Skin epidermis (tissue), 12 donors: ENCODE measurements at regions not wholly inside any gene's neighbourhood (a gene's known extent, or its start where the extent isn't known, plus 50 kb on each side); places are given as distances from the start of the nearest gene placed in this dataset.

Source experiments
- H3K27ac ChIP-seq, 21 experiments: fragments of 200-600 bp; sonication (generic) in 11 of 21; one replicate each; pipeline ENCODE4 v1.5.0; 2020; ENCODE audit warnings: mild to moderate bottlenecking in 3 of 21, inconsistent platforms in 2 of 21, moderate library complexity in 2 of 21
- H3K4me3 ChIP-seq, 7 experiments: fragments of 200-600 bp; sonication (generic) in 2 of 7; one replicate each; pipeline ENCODE4 v1.5.0; 2020; ENCODE audit warnings: inconsistent platforms in 2 of 7, mild to moderate bottlenecking in 2 of 7, moderate library complexity in 1 of 7

DNA sequence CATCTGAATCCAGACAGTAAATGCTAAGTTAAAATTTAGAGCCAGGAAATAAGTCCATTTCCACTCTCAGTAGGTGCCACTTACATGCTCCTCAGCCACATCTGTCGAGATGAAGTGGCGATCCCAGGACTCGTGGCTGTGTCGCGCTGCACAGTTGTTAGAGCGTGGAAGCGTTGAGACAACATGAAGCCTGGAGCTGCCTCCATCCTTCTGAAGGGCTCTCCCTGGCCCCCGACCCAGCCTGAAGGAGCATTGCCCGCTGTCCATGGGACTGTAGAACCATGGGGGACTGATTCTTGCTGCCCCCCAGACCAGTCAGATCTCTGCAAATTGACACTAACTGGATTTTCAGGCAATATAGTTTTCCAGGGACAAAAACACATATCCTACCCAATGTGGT is 58.9 kb downstream of the IRX1 start:
- Histone ChIP-seq H3K4me3 (no peak overlapping the region), H3K27ac (no peak overlapping the region)

DNA sequence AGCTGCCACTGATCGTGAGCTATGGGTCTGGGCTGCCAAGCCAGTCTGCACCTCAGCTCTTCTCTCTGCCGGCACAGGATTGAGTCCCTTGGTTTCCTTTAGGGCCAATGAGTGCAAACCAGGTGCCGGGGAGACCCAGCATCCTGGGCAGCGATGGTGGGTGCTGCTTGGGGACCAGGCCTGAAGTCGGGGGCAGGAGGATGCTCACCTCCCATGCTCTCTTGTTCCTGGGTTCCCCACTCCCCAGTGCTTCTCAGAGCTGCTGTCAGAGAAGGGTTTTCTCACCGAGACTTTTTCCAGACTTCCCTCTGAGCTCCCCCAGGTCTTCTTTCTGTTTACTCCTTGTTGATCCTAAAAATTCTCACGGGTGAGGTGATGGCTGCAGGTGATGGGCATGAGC is 61.2 kb downstream of the IRX1 start:
- Histone ChIP-seq H3K27ac (no peak overlapping the region), H3K4me3 (no peak overlapping the region)

DNA sequence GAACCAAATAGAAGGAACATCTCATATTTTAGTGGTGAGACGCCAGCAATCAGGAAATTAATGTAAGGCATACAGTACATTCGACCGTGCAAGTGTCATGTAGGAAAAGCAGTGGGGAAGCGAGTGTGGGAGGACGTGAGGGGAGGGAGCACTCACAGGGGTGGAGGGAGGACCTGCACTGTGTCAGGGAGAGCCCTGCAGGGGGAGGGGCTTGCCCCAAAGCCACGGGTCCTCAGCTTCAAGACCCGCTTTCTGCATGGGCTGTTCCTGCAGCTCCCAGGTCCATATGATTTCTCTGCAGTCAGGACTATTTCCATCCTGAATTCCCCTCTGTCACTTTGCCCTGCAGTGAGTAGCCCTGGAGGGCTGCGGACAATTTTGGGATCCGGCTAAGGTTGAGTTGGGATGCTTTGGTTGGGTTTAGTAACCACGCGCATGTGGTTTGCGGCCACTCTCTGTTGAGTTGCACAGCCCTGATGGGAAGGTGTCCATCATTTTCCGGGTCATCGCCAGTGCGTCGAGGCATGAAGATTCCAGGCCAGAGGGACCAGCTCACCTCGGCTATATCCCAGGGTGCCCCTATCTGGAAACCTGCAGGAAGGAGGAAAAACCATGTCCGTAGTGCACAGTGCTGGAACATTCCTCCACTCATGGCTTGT is 61.9 kb downstream of the IRX1 start:
- Histone ChIP-seq H3K27ac (no peak overlapping the region), H3K4me3 (no peak overlapping the region)

DNA sequence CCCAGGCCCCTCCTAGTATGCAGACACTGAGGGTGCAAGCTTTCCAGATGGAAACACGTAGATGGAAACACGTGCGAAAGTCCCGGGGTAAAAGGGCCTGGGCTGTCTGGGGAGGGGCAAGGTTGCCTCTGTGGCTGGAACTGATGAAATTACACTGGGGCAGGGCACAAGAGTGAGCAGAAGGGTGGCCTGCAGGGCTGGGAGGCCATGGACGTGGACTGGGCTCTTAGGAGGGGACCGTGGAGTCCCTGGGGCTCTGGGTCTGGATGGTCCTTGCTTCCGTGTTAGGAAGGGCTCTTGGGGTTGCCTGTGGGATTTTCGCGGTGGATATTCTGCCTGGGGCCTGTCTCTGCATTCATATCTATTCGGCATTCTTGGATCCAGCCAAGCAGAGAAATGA is 63.3 kb downstream of the IRX1 start:
- Histone ChIP-seq H3K27ac (no peak overlapping the region), H3K4me3 (no peak overlapping the region)

DNA sequence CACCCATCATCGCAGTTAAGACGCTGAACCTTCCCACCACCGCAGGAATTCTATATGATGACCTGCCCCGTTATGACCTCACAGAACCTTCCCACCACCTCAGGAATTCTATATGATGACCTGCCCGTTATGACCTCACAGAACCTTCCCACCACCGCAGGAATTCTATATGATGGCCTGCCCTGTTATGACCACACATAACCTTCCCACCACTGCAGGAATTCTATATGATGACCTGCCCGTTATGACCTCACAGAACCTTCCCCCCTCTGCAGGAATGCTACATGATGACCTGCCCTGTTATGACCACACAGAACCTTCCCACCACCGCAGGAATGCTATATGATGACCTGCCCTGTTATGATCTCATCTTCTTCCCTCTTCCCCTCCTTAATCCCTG is 64.3 kb downstream of the IRX1 start:
- no peak overlapping the region for H3K27ac ChIP-seq
- H3K4me3 ChIP-seq: no peak overlapping the region

DNA sequence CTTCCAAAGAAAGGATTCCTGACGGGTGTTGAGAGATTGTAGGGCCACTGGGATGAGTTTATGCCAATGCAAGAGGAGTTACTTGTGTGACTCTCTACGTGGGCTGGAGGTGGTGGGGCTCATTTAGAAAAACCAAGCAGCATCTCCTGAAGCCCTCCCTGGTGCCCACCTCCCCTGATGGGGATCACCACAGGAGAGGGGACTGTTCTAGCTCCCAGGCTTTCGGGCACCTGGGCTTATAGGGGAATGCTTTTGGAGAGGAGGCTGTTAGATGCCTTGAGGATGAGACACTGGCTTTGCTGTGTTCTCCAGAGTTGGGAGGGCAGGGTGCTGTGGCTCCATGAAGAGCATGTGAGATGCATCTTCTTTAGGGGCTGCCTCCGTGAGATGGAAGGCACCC is 65.0 kb downstream of the IRX1 start:
- no peak overlapping the region for H3K27ac ChIP-seq
- no peak overlapping the region for H3K4me3 ChIP-seq

DNA sequence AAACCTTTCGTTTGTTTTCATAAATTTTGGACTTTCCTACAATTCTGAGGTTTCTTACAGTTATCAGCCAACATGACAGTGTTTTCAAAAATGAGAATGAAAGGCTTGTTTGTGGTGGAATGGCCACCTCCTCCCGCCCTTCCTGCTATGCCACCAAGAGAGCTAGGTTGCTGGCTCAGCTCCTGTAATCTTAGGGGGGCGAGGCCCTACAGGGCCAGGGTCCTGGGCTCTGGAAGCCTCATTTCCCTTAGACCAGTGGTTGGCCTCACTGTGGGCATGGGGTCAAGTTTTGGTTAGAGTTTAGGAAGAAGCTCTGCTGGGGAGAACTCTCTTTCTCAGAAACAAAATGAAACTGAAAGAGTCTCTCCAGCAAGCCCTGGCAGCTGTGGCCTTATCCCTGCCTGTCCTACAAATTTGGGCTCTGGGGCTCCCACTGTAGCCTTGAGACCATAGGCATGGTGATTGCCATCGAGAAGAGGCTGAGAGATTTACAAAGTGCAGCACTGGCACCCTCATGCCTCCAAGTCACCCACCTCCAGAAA is 66.2 kb downstream of the IRX1 start:
- no peak overlapping the region for H3K27ac ChIP-seq
- H3K4me3 ChIP-seq: no peak overlapping the region

DNA sequence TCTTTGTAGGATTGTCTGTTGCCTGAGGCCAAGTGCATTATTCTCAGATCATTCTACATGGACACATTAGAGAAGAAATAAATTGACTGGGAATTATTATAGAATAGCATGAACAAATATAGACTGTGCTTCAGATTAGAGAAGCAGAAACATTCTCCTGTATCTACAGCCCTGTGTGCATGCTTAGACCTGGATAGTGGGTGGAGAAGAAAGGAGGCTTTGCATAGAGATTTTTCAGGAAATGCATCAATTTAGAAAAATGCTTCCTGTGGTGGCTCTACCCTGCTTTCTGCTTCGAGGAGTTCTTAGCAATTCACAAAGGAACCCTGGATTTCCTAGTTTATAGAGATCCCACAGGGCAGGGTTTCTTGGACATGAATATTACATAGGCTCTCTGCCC is 66.7 kb downstream of the IRX1 start:
- H3K27ac ChIP-seq: no peak overlapping the region

DNA sequence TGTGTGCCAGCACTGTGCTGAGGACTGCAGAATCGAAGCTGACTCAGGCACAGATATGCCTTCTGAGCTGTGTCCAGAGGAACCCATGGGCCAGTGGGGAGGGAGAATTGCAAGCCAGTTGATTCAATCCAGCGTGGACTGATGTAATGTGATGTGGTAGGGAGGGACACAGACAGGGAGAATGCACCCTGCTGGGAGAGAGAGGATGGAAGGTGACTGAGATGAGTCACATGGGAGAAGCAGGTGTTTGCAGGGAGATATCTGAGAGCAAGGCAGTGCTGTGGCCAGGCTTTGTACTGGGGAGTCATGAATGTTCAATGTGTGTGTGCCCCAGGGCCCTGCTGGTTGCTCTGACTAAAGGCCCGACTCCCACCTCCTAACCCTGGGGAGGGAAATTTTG is 75.7 kb downstream of the IRX1 start:
- Histone ChIP-seq H3K4me3 (no peak overlapping the region), H3K27ac (no peak overlapping the region)

More for the DNA sequence above, 66.7 kb downstream of the IRX1 start:
- H3K4me3 ChIP-seq: no peak overlapping the region

DNA sequence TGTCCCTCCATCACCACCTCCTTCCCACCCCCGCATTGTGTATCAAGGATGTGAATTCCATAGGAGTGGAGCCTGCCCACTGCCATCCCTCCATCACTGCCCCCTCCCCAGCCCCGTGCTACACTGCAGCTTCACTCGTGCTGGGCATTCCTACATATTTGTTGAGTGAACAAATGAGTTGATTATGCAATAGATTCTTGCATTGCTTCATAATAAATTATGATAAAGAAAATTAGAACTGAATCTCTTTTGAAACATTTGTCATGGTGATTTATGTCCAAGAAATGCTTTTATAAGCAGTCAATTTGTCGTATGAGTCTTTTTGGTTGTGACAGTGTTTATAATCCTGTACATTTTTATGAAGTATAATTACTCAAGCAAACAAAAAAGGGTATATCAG is 83.2 kb downstream of the IRX1 start:
- H3K4me3 ChIP-seq: no peak overlapping the region
- H3K27ac ChIP-seq: no peak overlapping the region

DNA sequence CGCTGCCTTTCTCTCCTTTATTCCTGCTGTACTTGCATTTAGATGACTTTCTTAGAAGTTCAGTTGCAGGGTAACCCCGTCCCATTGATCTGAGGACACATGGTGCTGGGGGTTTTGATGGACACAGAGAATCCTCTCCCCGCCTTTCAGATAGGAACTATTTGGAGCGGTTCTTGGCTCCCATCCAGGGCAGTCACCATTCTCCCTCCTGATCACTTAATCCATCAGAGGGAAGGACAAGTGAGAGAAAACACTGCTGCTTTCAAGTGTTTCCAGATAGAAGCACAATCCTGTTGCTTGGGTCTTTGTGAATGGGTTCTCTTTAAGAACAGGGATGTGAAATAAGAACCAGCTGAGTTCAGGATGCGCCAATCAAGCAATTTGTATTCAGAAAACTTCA is 85.2 kb downstream of the IRX1 start:
- no peak overlapping the region for H3K27ac ChIP-seq
- H3K4me3 ChIP-seq: no peak overlapping the region

DNA sequence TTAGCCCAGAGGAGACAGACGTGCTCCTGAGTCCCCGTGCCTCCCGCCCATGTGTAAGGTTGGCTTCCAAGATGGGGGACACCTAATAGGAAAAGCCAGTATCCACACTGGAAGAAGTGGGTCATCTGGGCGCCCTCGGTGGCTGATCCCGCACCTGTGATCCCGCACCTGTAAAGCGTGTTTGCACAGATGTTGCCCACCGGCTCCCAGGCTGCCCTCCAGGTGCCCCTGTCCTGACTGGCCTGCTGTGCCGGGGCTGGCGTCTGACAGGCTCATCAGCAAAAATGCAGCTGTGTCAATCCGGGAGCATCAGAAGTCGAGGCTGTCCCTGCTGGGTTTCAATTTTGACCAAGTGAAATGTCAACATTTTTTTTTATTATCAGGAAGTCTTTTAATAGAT is 88.5 kb downstream of the IRX1 start:
- H3K4me3 ChIP-seq: no peak overlapping the region
- no peak overlapping the region for H3K27ac ChIP-seq

DNA sequence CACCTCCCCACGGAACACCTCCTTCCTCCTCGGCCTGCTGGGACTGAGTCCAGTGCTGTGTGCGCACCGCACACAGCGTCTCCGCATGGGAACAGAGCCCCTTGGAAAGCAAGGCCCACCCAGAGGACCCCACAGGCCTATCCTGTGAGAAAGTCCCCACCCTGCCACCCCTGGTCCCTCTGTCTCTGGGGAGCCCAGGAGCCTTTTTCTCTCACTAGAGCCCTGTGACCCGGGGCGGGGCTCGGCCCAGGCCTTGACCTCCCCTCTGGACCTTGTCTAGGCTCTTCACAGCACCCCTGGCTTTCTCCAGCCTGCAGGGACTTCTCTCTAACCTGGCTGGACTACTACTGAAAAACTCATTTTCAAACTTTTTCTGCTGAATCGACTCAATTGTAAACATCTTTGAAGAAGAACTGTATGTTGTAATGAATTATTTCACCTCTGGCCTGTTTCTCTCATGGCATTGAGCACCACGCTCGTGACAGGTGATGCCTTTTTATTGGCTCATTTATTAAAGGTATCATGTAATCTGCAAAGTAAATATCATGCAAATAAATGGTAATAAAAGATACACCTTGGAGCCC is 89.2 kb downstream of the IRX1 start:
- Histone ChIP-seq H3K27ac (no peak overlapping the region), H3K4me3 (no peak overlapping the region)

DNA sequence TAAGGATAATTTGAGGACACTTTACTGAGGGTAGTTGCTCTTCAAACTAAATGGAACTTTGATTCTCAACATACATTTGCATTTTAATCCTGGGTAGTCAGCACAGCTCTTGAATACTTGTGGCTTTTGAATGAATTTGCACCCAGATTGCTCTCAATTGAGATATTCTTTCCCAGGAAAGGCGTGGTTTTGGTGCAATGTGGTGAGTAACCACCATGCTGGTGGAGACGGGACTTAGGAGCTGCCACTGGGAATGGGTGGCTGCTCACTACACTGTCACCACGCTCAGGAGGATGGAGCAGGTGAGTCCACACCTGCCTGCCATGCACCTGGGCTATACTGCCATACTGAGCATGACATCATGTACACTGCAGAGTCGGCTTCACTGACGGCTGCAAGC is 99.2 kb downstream of the IRX1 start:
- no peak overlapping the region for H3K4me3 ChIP-seq

DNA sequence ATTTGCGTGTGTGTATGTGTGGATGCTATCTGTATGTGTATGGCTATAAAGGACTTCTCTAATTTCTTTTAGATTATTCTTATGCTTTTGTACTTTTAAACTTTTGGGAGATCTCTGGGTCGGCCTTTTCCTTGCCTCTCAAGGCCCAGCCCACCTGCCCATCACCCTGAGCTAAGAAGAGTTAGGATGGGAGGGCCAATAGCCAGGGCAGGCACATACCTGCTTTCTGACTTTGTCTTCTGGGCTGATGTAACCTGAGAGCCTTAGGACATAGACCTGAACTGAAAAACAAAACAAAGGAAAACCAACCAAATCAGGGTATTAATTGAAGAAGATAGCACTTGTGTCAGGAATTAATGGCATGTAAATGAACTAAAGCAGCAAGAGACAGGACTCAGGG is 100.2 kb downstream of the IRX1 start:
- no peak overlapping the region for H3K4me3 ChIP-seq
- H3K27ac ChIP-seq: no peak overlapping the region

More for the DNA sequence above, 99.2 kb downstream of the IRX1 start:
- H3K27ac ChIP-seq: no peak overlapping the region

DNA sequence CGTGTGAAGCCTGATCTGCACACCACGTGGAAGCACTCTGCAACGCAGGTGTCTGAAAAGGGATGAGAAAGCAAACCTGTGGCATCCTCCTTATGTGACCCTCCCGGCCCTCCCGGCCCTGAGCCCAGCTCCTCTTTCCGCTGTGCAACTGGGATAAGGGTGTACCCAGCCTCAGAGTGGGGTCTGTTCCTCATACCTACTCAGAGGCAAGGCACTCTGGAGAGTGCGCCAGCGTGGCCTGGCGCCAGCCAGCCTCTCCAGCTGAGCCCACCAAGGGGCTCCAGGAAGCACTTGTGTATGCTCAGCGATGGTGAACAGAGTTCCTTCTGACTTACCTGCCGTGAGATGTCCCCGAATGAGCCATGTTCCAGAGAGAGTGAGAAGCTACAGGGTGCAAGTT is 102.8 kb downstream of the IRX1 start:
- Histone ChIP-seq H3K27ac (no peak overlapping the region), H3K4me3 (no peak overlapping the region)

DNA sequence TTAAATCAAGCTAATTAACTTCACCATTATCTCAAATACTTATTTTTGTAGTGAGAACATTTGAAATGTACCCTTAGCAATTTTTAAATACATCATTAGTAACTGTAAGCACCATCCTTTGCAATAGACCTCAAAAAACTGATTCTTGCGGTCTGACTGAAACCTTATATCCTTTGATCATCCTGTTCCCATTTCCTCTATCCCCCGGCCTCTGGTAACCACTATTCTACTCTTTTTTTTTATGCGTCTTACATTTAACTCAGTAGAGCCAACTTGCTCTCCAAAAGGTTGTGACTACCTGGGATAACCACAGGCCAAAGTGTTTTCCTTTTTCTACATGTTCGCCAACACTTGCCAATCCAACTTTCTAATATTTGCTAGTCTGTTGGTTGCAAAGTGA is 106.1 kb downstream of the IRX1 start:
- H3K27ac ChIP-seq: no peak overlapping the region

DNA sequence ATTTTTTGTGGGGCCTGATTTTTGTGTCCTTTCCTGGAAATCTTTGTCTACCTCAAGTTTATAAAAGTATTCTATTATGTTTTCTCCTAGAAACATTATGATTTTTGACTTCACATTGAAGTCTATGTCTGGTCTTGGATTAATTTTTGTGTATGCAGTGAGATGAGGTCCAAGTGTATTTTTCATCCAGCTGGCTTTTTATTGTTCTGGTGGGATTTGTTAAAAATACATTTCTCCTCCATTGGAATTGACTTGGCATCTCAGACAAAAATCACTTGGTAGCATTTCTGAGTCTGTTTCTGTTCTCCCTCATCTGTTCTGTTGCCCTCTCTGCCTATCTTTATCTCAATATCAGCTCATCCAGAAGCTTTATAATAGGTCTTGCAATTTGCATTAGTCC is 109.0 kb downstream of the IRX1 start:
- Histone ChIP-seq H3K4me3 (no peak overlapping the region), H3K27ac (no peak overlapping the region)

More for the DNA sequence above, 106.1 kb downstream of the IRX1 start:
- H3K4me3 ChIP-seq: no peak overlapping the region

DNA sequence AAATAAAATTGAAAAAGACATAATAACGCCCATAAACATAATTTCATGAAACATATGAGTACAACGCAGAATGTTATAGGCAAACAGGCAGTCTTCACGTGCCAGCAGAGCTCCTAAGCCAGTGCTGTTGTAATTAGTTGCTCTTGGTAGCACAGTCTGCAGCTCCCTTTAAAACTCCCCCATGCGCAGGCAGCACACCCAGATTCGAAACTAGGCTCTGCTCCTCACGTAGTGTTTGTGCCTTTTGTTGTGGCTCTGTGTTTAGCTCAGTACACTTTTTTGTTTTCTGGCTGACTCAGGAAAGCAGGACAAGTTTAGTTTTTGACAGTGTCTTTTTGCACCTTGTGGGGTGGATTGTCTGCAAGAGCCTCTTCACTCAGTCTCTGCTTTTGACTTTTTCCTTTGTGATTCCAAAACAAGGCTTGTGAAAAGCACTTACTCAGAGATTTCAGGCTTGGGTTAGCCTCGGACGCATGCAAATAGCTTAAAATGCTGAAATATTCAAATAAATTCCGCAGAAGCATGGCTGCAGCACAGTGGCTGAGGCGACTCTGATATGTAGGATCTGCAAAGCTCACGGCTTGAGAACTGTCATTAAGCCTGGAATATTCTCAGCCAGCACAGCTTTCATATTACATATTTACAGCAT is 113.6 kb downstream of the IRX1 start:
- Histone ChIP-seq H3K27ac (no peak overlapping the region), H3K4me3 (no peak overlapping the region)

DNA sequence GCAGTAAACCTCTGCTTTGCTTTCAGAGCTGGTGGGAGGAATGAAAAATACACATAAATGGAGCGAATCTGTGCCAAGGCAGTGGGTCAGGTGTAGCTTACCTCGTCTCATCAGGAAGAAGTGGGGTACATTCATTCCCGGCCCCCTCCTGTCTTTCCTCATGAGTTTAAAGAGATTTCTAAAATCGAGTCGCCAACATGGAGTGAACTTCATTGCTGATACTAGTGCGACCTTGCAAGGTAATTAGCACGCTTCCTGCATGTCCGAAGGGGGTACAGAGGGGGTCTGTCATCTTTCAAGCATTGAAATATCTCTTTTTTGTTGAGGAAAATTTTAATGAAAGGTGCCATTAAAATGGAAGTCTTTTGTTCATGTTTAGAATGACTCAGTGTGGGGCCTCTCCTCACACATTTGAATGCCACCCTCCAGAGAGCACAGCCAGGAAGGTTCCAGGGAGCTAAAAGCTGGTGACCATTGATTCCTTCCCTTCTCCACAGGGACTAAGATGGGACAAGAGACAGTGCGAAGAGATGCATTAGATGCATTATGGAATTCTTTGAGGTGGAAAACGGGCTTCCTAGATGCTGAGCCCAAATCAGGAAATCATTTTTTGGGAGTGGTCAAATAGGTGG is 114.2 kb downstream of the IRX1 start:
- no peak overlapping the region for H3K27ac ChIP-seq
- no peak overlapping the region for H3K4me3 ChIP-seq

DNA sequence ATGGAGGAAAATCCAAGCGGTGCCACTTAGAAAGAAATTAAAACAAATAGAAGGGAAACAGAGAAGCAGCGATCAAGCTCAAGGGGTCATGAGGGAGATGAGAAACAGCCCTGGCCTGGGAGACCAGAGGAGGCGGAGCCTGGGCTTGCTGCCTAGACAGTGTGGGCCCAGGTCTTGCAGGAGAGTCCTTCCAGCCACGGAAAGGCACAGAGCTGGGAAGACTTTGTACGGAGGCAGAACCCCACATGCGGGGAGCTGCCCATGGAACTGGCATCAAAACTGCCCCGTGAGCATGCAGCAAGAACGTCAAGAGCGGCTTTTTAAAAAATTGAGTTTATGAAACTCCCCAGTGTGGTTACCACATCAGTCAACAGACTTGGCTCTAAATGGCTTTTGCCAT is 119.4 kb downstream of the IRX1 start:
- H3K27ac ChIP-seq: no peak overlapping the region
- H3K4me3 ChIP-seq: no peak overlapping the region
